Fibroblast of gingiva (primary cell): ENCODE measurements at regions not wholly inside any gene's neighbourhood (a gene's known extent, or its start where the extent isn't known, plus 50 kb on each side); places are given as distances from the start of the nearest gene placed in this dataset.

Experiments used
- DNase-seq: peaks from one replicate; pipeline ENCODE4 v3.0.0-alpha.2; 2011; ENCODE audit warnings: low read depth

GRCh38 chr14:84195514-84195913 lies 1334.4 kb upstream of the FLRT2 start:
- DNase-seq, result no peak

- DNase-seq, result no peak
Measured at GRCh38 chr14:84197704-84198103, 1332.2 kb upstream of the FLRT2 start.

GRCh38 chr14:84202486-84202885 lies 1327.5 kb upstream of the FLRT2 start:
- DNase-seq, result no peak

- no peak for DNase-seq
Measured at GRCh38 chr14:84203896-84204295, 1326.0 kb upstream of the FLRT2 start.

DNA sequence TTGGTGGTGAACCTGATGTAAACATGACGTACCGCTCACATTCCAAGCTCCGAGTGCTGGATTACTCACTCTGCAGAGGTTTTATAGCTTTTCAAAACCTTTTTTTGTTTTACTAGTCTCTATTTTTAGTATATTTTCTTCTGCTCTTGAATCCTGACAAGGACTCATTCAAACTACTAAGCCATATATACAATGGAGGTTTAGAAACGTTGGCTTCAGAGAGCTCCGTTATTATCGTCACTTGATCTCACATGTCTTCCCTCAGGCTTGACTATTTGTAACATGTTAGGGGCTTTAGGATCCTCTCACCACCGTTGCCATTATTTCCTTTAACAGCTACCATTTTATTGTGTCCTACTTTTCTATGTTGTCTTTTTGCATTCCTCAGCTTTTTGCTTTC lies 1321.5 kb upstream of the FLRT2 start:
- no peak for DNase-seq

DNA sequence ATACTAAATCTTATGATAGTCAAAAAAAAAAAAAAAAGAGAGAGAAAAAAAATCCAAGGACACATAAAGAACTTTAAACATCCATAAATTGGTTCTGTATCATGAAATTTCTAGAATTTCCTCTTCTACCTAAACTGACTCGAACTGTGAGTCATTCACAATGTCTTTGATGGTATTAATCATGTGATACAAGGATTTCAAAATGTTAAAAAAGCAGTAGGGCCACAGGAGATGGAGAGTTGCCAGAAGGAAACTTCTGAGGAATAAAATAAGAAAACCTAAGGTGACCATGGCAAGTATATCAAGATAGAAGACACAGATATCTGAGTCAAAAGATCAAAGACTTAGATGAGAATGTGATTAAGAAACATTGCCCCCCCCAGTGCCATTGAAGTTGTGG lies 1320.9 kb upstream of the FLRT2 start:
- no peak for DNase-seq

DNA sequence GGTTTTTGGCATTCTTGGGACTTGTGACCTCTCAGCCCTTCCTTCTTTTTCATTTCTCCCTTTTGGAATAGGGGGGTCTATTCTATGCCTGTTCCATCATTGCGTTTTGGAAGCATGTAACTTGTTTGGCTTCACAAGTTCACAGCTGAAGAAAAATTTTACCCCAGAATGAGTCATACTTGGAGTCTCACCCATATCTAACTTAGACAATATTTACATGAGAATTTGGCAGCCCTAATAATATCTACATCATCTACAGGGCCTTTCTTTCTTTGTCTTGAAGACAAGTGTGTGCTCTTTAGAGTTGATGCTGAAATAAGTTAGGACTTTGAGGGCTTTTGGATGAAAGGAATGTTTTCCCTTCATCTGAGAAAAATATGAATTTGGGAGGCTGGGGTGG lies 1312.9 kb upstream of the FLRT2 start:
- no peak for DNase-seq

- DNase-seq, result no peak
Measured at GRCh38 chr14:84225268-84225667, 1304.7 kb upstream of the FLRT2 start.

DNA sequence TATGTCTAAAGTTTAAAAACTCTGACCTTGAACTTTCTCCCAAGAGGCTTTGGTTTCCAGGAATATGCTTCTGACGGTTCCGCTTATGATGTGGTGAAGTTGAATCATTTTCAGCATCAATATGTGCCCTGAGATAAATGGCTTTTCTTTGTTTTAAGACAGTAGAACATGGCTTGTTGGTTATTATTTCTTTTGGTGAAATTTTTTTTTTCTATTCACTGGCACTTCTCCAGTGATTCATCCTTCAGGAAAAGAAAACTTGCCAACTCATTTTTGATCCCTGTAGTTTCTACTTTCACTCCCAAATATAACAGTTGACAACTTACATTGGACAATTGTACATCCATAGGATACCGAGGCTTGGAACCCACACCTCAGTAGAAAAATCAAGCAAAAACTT lies 1301.2 kb upstream of the FLRT2 start:
- DNase-seq, result no peak

GRCh38 chr14:84234281-84234680 lies 1295.7 kb upstream of the FLRT2 start:
- DNase-seq, result no peak

GRCh38 chr14:84236290-84236689 lies 1293.7 kb upstream of the FLRT2 start:
- no peak for DNase-seq

GRCh38 chr14:84237881-84238280 lies 1292.1 kb upstream of the FLRT2 start:
- DNase-seq, result no peak

- no peak for DNase-seq
Measured at GRCh38 chr14:84247693-84248092, 1282.3 kb upstream of the FLRT2 start.

DNA sequence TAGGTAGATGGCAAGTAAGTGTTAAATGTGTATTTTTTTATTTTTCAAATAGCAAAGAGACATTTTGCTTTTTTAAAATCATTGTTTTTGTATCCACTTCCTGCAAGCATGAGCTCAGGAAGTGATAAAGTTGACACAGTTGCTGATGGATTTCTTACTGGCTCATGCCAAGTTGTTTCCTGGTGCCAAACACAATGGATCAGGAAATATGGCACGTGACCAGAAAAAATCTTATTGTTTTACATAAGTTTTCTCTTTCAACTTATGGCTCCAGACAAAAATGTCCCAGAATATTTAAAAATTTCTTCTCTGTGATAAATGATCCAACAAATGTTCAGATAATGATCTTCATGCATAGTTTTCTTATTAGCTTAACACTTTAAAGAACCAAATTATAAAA lies 1279.1 kb upstream of the FLRT2 start:
- no peak for DNase-seq

DNA sequence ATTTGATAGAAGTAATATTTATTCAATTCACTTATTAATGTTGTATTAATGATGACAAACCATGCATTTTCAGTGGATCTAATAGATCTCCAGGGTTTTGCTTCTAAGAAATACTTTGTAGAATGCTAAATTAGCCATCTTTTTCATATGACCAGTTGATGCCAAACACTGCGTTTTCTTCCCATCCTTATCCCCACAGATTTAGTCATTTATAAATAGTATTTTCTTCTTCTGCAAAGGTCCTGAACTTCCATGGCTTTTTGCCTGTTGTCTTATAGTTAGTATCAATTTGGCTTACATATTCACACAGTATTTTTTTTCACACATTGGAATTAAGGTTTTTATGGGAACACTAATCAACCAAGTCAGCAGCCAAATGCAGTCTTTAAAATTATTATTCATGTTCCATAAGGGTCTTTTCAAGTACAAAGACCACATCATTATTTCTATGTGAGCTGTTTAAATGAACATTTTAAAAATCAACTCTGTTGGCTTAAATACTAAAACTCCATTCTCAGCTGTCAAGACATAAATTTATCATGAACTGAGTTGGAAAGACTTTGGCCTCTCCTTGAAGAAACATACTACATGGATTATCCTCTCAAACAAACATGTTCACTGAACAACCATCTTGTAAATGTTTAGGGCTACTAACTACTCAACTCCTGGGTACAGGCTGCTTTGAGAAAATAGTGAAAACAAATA lies 1278.4 kb upstream of the FLRT2 start:
- no peak for DNase-seq

GRCh38 chr14:84252706-84253105 lies 1277.2 kb upstream of the FLRT2 start:
- no peak for DNase-seq

DNA sequence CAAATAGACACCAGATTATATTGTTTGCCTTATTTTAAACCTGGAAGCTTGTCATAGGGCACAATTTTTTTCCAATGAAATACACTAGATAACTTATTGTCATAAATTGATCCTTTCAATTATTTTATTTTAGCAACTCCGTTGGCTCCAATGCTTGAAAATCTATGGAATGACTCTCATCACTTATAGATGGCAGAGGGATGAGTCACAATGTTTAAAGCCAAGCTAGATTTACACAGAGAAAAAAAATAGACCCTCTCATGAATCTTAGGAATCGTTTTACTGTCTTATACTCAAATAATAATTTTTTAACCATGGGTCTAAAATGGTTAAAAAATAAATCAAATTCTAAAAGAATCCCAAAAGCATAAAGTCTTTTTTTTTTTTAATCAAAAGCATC lies 1276.6 kb upstream of the FLRT2 start:
- no peak for DNase-seq

DNA sequence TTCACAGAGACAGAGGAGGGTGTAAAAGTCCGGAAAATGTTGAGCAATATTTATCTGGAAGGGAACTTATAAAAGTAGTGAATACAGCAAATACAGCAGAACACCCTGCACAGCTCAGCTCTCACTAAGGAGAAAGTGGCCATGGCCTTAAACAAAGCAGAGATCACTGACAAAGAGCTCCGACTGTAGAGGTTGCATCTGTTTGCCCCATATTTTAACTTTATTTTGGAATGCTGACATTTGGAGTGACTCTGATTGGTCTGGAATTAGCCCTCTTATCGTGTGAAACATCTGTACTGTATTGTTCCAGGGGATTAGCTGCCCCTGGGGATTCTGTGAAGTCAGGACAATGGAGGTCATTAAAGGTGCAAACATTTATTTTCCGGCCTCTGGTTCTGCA lies 1275.7 kb upstream of the FLRT2 start:
- no peak for DNase-seq

GRCh38 chr14:84262932-84263331 lies 1267.0 kb upstream of the FLRT2 start:
- no peak for DNase-seq

- no peak for DNase-seq
Measured at GRCh38 chr14:84272290-84272721, 1257.6 kb upstream of the FLRT2 start.

- DNase-seq, result no peak
Measured at GRCh38 chr14:84273181-84273580, 1256.8 kb upstream of the FLRT2 start.

- no peak for DNase-seq
Measured at GRCh38 chr14:84282618-84283017, 1247.3 kb upstream of the FLRT2 start.

DNA sequence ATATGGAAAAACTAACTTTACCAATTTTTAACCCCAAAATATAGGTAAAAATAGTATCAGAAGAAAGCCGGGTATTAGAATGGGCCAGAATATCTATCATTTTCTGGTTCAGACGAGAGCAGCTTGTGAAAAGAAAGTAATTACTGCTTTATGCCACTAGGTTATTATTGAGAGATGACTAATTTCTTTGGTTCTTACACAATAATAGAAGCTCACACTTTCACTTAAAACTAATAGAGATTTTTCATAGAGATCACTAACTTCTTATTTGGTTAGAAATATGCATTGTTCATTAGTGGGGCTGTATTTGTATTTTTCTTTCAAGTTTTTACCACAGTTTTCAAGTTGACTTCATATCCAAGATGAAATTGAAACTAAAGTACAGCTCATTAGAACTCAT lies 1241.2 kb upstream of the FLRT2 start:
- DNase-seq, result no peak

DNA sequence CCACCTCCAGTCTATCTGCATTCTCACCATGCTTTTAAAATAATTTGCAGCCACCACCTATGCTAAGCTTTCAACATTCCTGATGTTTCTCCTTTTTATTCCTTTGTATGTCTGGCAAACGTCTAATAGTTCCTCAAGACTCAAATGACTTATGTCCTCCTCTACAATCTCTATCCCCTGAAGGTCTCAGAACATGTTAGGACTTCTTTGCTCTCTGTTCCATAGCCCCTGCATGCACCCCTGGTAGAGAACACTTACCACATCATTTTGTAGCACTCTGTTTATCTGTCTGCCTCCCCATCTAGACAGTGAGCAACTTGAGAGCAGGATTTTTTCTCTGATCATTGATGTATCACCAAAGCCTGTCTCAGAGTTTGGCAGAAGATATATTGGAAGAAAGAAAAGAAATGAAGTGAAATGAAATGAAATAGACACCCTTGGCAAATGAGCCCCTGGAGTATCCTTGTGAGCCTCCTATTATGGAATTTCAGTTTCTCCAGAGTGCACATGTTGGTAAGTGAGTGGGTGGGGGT lies 1231.2 kb upstream of the FLRT2 start:
- DNase-seq, result no peak
